OCI-LY3 (cell line): ENCODE measurements at regions not wholly inside any gene's neighbourhood (a gene's known extent, or its start where the extent isn't known, plus 50 kb on each side); places are given as distances from the start of the nearest gene placed in this dataset.

Source experiments
- CTCF ChIP-seq: fragments of 200-600, 300-600 bp; sonication (generic); IDR thresholded peaks from 2 replicates; pipeline ENCODE4 v1.5.1; 2014; ENCODE audit warnings: antibody characterized with exemption, low read length, low read depth
- EZH2phosphoT487 ChIP-seq: fragments of 200-600 bp; shearing (Covaris generic); IDR thresholded peaks from 2 replicates; pipeline ENCODE4 v1.6.1; 2018; ENCODE audit warnings: antibody characterized with exemption, mixed run types, low read depth

DNA sequence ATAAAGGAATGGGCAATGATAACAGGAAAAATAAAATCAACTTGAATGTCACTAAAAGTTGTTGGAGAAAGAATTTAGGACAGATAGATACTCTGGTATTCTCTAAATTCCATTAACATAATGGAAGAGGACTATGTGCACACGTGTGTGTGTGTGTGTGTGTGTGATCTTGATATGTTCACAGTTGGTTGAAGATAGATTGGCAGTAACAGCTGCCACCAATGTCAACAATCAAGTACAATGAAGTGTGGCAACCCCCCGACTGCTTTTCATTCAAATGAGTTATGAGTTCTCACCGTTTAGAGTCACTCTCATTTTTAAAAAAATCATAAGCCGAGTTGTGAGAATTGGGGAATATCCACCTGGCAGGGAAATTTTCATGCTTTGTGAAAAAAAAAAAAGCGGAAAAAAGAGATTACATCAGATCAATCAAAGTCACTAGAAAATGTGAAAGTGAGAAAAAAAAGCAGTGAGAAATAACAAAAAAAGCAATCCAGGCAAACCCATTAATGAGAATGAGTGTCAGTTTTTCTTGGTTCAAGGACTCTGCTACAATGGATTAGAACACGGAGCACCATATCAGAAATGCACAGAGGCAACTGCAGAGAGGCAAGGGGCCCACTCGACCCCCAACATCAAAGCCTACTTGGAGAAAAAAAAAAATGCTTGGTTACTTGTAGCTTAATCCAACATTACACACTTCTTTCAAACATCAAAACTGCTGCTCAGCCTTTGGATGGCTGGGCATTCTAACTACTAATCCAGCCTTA is 414.9 kb upstream of the PITX2 start:
- TF ChIP-seq CTCF (no peak), EZH2phosphoT487 (no peak)
